ENCODE measurements at regions not wholly inside any gene's neighbourhood (a gene's known extent, or its start where the extent isn't known, plus 50 kb on each side); places are given as distances from the start of the nearest gene placed in this dataset.
"Not testable (repeated sequence)": the region's sequence is repeated elsewhere in the genome, so short reads cannot be mapped to it uniquely, and the experiment has no call there.

GRCh38 chr12:9416346-9416745 is 191.4 kb downstream of the KLRB1 start:
- FAIRE-seq; in situ Hi-C loops (cut with MboI); POLR2A ChIA-PET; BruUV-seq (replicated peaks); H3K27ac ChIP-seq (ENCODE audit: control insufficient read depth, insufficient read depth); H3K27me3 ChIP-seq (replicated peaks in 1 of 2; ENCODE audit: control insufficient read depth in 2 of 2, insufficient read depth in 2 of 2, low read length in 1 of 2); SMC1A ChIA-PET (ENCODE audit: uncharacterized antibody, unreplicated experiment); H3K79me2 ChIP-seq (ENCODE audit: control insufficient read depth, insufficient read depth, low read length); intact Hi-C loops (cut with micrococcal nuclease; ENCODE audit: unreplicated experiment); CTCF ChIA-PET; H3K4me3 ChIP-seq; H3K4me1 ChIP-seq (ENCODE audit: control insufficient read depth, insufficient read depth, low read length); H3K9ac ChIP-seq (ENCODE audit: control insufficient read depth, insufficient read depth, low read length); RAD21 ChIA-PET (ENCODE audit: unreplicated experiment); H4K20me1 ChIP-seq (ENCODE audit: control insufficient read depth, insufficient read depth); H3K9me3 ChIP-seq (replicated peaks; ENCODE audit: control insufficient read depth, insufficient read depth, low read length); H2AFZ ChIP-seq (ENCODE audit: control insufficient read depth, low read depth, low read length); H3K36me3 ChIP-seq (ENCODE audit: control insufficient read depth in 2 of 2, insufficient read depth in 2 of 2, low read length in 1 of 2); DNase-seq (ENCODE audit: low read depth, low spot score); H3K4me2 ChIP-seq (ENCODE audit: control insufficient read depth, insufficient read depth): not testable (repeated sequence)
- peak; percentile 16; the same call in 1 of the 3 replicates for ATAC-seq
- WGBS (ENCODE audit: insufficient coverage, insufficient replicate concordance, low lambda C conversion rate, missing lambda C conversion rate) = 88% methylated on average over 8 of the region's 8 CpGs

- RAD21 ChIA-PET (ENCODE audit: unreplicated experiment); H3K9ac ChIP-seq (ENCODE audit: control insufficient read depth, insufficient read depth, low read length); H3K27ac ChIP-seq (ENCODE audit: control insufficient read depth, insufficient read depth); ATAC-seq; CTCF ChIA-PET; H3K79me2 ChIP-seq (ENCODE audit: control insufficient read depth, insufficient read depth, low read length); intact Hi-C loops (cut with micrococcal nuclease; ENCODE audit: unreplicated experiment); SMC1A ChIA-PET (ENCODE audit: uncharacterized antibody, unreplicated experiment); H3K9me3 ChIP-seq (replicated peaks; ENCODE audit: control insufficient read depth, insufficient read depth, low read length); H3K4me1 ChIP-seq (ENCODE audit: control insufficient read depth, insufficient read depth, low read length); H3K4me2 ChIP-seq (ENCODE audit: control insufficient read depth, insufficient read depth); POLR2A ChIA-PET; H3K36me3 ChIP-seq (ENCODE audit: control insufficient read depth in 2 of 2, insufficient read depth in 2 of 2, low read length in 1 of 2); BruUV-seq (replicated peaks); DNase-seq (ENCODE audit: low read depth, low spot score); H4K20me1 ChIP-seq (ENCODE audit: control insufficient read depth, insufficient read depth); H2AFZ ChIP-seq (ENCODE audit: control insufficient read depth, low read depth, low read length); FAIRE-seq; H3K27me3 ChIP-seq (replicated peaks in 1 of 2; ENCODE audit: control insufficient read depth in 2 of 2, insufficient read depth in 2 of 2, low read length in 1 of 2); H3K4me3 ChIP-seq; in situ Hi-C loops (cut with MboI): not testable (repeated sequence)
- WGBS (ENCODE audit: insufficient coverage, insufficient replicate concordance, low lambda C conversion rate, missing lambda C conversion rate) = 88% methylated on average over 2 of the region's 3 CpGs
Observed at GRCh38 chr12:9415898-9416297, 191.8 kb downstream of the KLRB1 start.

- H3K4me1 ChIP-seq (ENCODE audit: control insufficient read depth, insufficient read depth, low read length); in situ Hi-C loops (cut with MboI); RAD21 ChIA-PET (ENCODE audit: unreplicated experiment); H4K20me1 ChIP-seq (ENCODE audit: control insufficient read depth, insufficient read depth); H3K27ac ChIP-seq (ENCODE audit: control insufficient read depth, insufficient read depth); SMC1A ChIA-PET (ENCODE audit: uncharacterized antibody, unreplicated experiment); ATAC-seq; H2AFZ ChIP-seq (ENCODE audit: control insufficient read depth, low read depth, low read length); H3K27me3 ChIP-seq (replicated peaks in 1 of 2; ENCODE audit: control insufficient read depth in 2 of 2, insufficient read depth in 2 of 2, low read length in 1 of 2); H3K36me3 ChIP-seq (ENCODE audit: control insufficient read depth in 2 of 2, insufficient read depth in 2 of 2, low read length in 1 of 2); H3K4me2 ChIP-seq (ENCODE audit: control insufficient read depth, insufficient read depth); BruUV-seq (replicated peaks); intact Hi-C loops (cut with micrococcal nuclease; ENCODE audit: unreplicated experiment); H3K9me3 ChIP-seq (replicated peaks; ENCODE audit: control insufficient read depth, insufficient read depth, low read length); H3K4me3 ChIP-seq; POLR2A ChIA-PET; H3K9ac ChIP-seq (ENCODE audit: control insufficient read depth, insufficient read depth, low read length); H3K79me2 ChIP-seq (ENCODE audit: control insufficient read depth, insufficient read depth, low read length); DNase-seq (ENCODE audit: low read depth, low spot score); FAIRE-seq; CTCF ChIA-PET: not testable (repeated sequence)
- 93% methylated on average over 7 of the region's 7 CpGs for WGBS (ENCODE audit: insufficient coverage, insufficient replicate concordance, low lambda C conversion rate, missing lambda C conversion rate)
Observed at GRCh38 chr12:9413862-9414261, 193.9 kb downstream of the KLRB1 start.

- H3K79me2 ChIP-seq (ENCODE audit: control insufficient read depth, insufficient read depth, low read length); H3K9me3 ChIP-seq (replicated peaks; ENCODE audit: control insufficient read depth, insufficient read depth, low read length); H3K9ac ChIP-seq (ENCODE audit: control insufficient read depth, insufficient read depth, low read length); H4K20me1 ChIP-seq (ENCODE audit: control insufficient read depth, insufficient read depth); H3K4me3 ChIP-seq; POLR2A ChIA-PET; H3K27me3 ChIP-seq (replicated peaks in 1 of 2; ENCODE audit: control insufficient read depth in 2 of 2, insufficient read depth in 2 of 2, low read length in 1 of 2); in situ Hi-C loops (cut with MboI); DNase-seq (ENCODE audit: low read depth, low spot score); H3K4me1 ChIP-seq (ENCODE audit: control insufficient read depth, insufficient read depth, low read length); FAIRE-seq; H2AFZ ChIP-seq (ENCODE audit: control insufficient read depth, low read depth, low read length); RAD21 ChIA-PET (ENCODE audit: unreplicated experiment); H3K4me2 ChIP-seq (ENCODE audit: control insufficient read depth, insufficient read depth); CTCF ChIA-PET; SMC1A ChIA-PET (ENCODE audit: uncharacterized antibody, unreplicated experiment); BruUV-seq (replicated peaks); ATAC-seq; H3K27ac ChIP-seq (ENCODE audit: control insufficient read depth, insufficient read depth); intact Hi-C loops (cut with micrococcal nuclease; ENCODE audit: unreplicated experiment); H3K36me3 ChIP-seq (ENCODE audit: control insufficient read depth in 2 of 2, insufficient read depth in 2 of 2, low read length in 1 of 2): not testable (repeated sequence)
- 69% methylated on average over 3 of the region's 3 CpGs for WGBS (ENCODE audit: insufficient coverage, insufficient replicate concordance, low lambda C conversion rate, missing lambda C conversion rate)
Observed at GRCh38 chr12:9412459-9412858, 195.3 kb downstream of the KLRB1 start.
